ENCODE measurements at regions not wholly inside any gene's neighbourhood (a gene's known extent, or its start where the extent isn't known, plus 50 kb on each side); places are given as distances from the start of the nearest gene placed in this dataset.

DNA sequence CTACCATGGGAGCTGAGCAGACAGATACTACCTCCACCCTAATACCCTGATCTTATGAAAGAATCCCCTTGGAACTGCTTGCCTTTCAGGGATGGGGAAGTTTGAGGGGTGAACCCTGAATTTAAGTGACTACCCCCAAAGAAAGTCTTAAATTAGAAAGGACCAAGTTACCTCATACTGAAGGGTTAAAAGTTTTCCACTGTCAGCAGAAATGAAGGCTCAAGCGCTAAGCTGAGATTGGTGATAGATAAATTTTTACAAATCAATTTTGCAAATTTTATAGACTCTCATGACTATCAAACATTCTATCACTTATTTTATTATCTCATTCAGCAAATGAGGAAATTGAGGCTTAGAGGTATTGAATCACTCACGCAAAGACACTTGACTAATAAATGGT, 233.2 kb upstream of the THSD7B start:
- Histone ChIP-seq H2BK120ac (ENCODE audit: low read depth, low read length, poor library complexity, severe bottlenecking) (no peak overlapping the region), H3K79me1 (ENCODE audit: insufficient read depth, low read depth, low read length, poor library complexity, severe bottlenecking) (no peaks in the 10 kb centered on the region), H3K4ac (ENCODE audit: low read depth, low read length) (no peak overlapping the region), H4K91ac (ENCODE audit: insufficient read length, low read depth, low read length) (no peak overlapping the region), H2BK15ac (ENCODE audit: low read depth, low read length) (no peak overlapping the region), H3K4me1 (ENCODE audit: insufficient read depth, low read length) (no peaks in the 10 kb centered on the region), H2AK5ac (ENCODE audit: insufficient read length, low read length) (no peak overlapping the region), H3K23me2 (ENCODE audit: insufficient read length, low read depth, low read length, poor library complexity, severe bottlenecking) (no peaks in the 10 kb centered on the region), H3K27ac (ENCODE audit: insufficient read length, low read depth, low read length) (no peak overlapping the region), H3K9me3 (ENCODE audit: control insufficient read depth, low read depth, low read length) (no peaks in the 10 kb centered on the region), H3K14ac (ENCODE audit: insufficient read depth, low read length) (no peak overlapping the region), H3K56ac (ENCODE audit: insufficient read length, low read depth, low read length) (no peak overlapping the region), H2AFZ (ENCODE audit: low read length) (no peak overlapping the region), H3K9ac (ENCODE audit: extremely low read depth, insufficient read length, low read length) (no peak overlapping the region), H2BK12ac (ENCODE audit: insufficient read length, low read depth, low read length) (no peak overlapping the region), H2BK20ac (ENCODE audit: low read depth, low read length, poor library complexity, severe bottlenecking) (no peak overlapping the region), H3K4me2 (ENCODE audit: insufficient read depth, insufficient read length, low read length) (no peak overlapping the region), H3K27me3 (ENCODE audit: insufficient read depth, low read length) (no peaks in the 10 kb centered on the region), H3K18ac (ENCODE audit: insufficient read length, low read depth, low read length) (no peak overlapping the region), H4K5ac (ENCODE audit: insufficient read length, low read depth, low read length) (no peak overlapping the region), H3K79me2 (ENCODE audit: insufficient read depth, low read length) (no peaks in the 10 kb centered on the region), H3T11ph (ENCODE audit: low read length) (no peak overlapping the region), H3K23ac (ENCODE audit: insufficient read length, low read depth, low read length) (no peak overlapping the region), H4K8ac (replicated peaks; ENCODE audit: insufficient read length, low read depth, low read length) (no peak overlapping the region), H2BK5ac (ENCODE audit: insufficient read length, low read length) (no peak overlapping the region), H4K20me1 (ENCODE audit: control insufficient read depth, insufficient read depth, insufficient read length) (no peaks in the 10 kb centered on the region)
- no peak overlapping the region for H3K27ac Mint-ChIP-seq
- TF ChIP-seq, protein P1, sequence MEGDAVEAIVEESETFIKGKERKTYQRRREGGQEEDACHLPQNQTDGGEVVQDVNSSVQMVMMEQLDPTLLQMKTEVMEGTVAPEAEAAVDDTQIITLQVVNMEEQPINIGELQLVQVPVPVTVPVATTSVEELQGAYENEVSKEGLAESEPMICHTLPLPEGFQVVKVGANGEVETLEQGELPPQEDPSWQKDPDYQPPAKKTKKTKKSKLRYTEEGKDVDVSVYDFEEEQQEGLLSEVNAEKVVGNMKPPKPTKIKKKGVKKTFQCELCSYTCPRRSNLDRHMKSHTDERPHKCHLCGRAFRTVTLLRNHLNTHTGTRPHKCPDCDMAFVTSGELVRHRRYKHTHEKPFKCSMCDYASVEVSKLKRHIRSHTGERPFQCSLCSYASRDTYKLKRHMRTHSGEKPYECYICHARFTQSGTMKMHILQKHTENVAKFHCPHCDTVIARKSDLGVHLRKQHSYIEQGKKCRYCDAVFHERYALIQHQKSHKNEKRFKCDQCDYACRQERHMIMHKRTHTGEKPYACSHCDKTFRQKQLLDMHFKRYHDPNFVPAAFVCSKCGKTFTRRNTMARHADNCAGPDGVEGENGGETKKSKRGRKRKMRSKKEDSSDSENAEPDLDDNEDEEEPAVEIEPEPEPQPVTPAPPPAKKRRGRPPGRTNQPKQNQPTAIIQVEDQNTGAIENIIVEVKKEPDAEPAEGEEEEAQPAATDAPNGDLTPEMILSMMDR (conservative IDR thresholded peaks at IDR 0.05), result no peak
- no CpG with 5 or more reads among the region's 2 CpGs for WGBS (ENCODE audit: extremely low coverage, insufficient read length, low lambda C conversion rate)
- no peak for DNase-seq
- no peaks in the 10 kb centered on the region for H3K36me3 Mint-ChIP-seq (ENCODE audit: insufficient read depth in 1 of 3, low read depth in 3 of 3)
- no peaks in the 10 kb centered on the region; a peak in 1 of 5 replicates for H3K9me3 Mint-ChIP-seq
- peaks cover 39% of the 10 kb centered on the region for H3K27me3 Mint-ChIP-seq (ENCODE audit: low read depth)
- no peaks in the 10 kb centered on the region for H3K4me1 Mint-ChIP-seq
- no peak overlapping the region for H3K4me3 Mint-ChIP-seq
